Sigmoid colon (tissue), 6 donors: ENCODE measurements at regions not wholly inside any gene's neighbourhood (a gene's known extent, or its start where the extent isn't known, plus 50 kb on each side); places are given as distances from the start of the nearest gene placed in this dataset.

Source experiments
- DNase-seq: peaks from one replicate; pipeline ENCODE4 v3.0.0-alpha.2; 2019
- H3K27ac ChIP-seq, 4 donors: fragments of 200-600 bp; sonication (generic); one replicate each; pipeline ENCODE4 v1.5.1; 2016 to 2019; ENCODE audit warnings: mild to moderate bottlenecking in 1 of 4
- H3K27me3 ChIP-seq, 3 donors: fragments of 200-600 bp; sonication (generic); one replicate each; pipeline ENCODE4 v1.5.1; 2019; ENCODE audit warnings: mild to moderate bottlenecking in 1 of 3
- H3K36me3 ChIP-seq, 4 donors: fragments of 200-600 bp; sonication (generic); one replicate each; pipeline ENCODE4 v1.5.1; 2016 to 2019
- H3K4me1 ChIP-seq, 4 donors: fragments of 200-600 bp; sonication (generic); one replicate each; pipeline ENCODE4 v1.5.1; 2017 to 2019
- H3K4me3 ChIP-seq, 4 donors: fragments of 200-600 bp; sonication (generic); one replicate each; pipeline ENCODE4 v1.5.1; 2017 to 2019; ENCODE audit warnings: mild to moderate bottlenecking in 2 of 4, moderate library complexity in 1 of 4
- H3K9me3 ChIP-seq, 4 donors: fragments of 200-600 bp in 3 of 4; sonication (generic) in 3 of 4; one replicate each; pipeline versions ENCODE4 v1.5.1 to v1.6.1; 2013 to 2019
- CTCF ChIP-seq, 4 experiments: fragments of 450-650 bp in 3 of 4; fragments of 200-600 bp in 1 of 4; IDR thresholded peaks; one replicate each; pipeline ENCODE4 v1.5.1; 2016 to 2019; ENCODE audit warnings: antibody characterized with exemption in 4 of 4, mild to moderate bottlenecking in 3 of 4, moderate library complexity in 2 of 4
- EP300 ChIP-seq, 4 donors: sonication (generic); formaldehyde crosslinking; IDR thresholded peaks; one replicate each; pipeline ENCODE4 v1.6.1; 2017; ENCODE audit warnings: antibody characterized with exemption in 4 of 4
- POLR2A ChIP-seq, 2 donors: fragments of 450-650 bp; IDR thresholded peaks; one replicate each; pipeline ENCODE4 v1.6.1; 2016; ENCODE audit warnings: antibody characterized with exemption in 2 of 2, mild to moderate bottlenecking in 2 of 2, moderate library complexity in 2 of 2
- POLR2AphosphoS5 ChIP-seq, 4 donors: sonication (generic); formaldehyde crosslinking; IDR thresholded peaks; one replicate each; pipeline ENCODE4 v1.6.1; 2017; ENCODE audit warnings: antibody characterized with exemption in 4 of 4
- WGBS, 2 donors: extraction: QIAGEN DNeasy Blood & Tissue Kit; methylation state at CpG; one replicate each; pipeline ENCODE4 v1.1.7; 2013; 5-methylcytosine and 5-hydroxymethylcytosine counted together
- intact Hi-C: fragments of 100-400 bp; cut with DNase I; formaldehyde crosslinking; loops from one replicate; pipeline ENCODE4 v1.15.1; 2023
- donor health status: healthy with polysubstance abuse.
- donor health status: healthy.

- H3K9me3 ChIP-seq: no peaks in the 10 kb centered on the region
- H3K27ac ChIP-seq: no peak overlapping the region
- H3K27me3 ChIP-seq: peaks cover 0 to 18% (median 0%) of the 10 kb centered on the region in 3 donors
- DNase-seq: peak; percentile 39
- no peaks in the 10 kb centered on the region for H3K4me1 ChIP-seq
- H3K4me3 ChIP-seq: no peak overlapping the region
- intact Hi-C loops: no loop called here
- WGBS, 2 donors: 49 to 66% methylated on average over 12 of the region's 12 CpGs
- no peak for TF ChIP-seq POLR2AphosphoS5 (IDR thresholded peaks at IDR 0.05)
- no peak for TF ChIP-seq CTCF (IDR thresholded peaks at IDR 0.05)
- no peak for TF ChIP-seq EP300 (IDR thresholded peaks at IDR 0.05)
- TF ChIP-seq POLR2A (IDR thresholded peaks at IDR 0.05): no peak
- H3K36me3 ChIP-seq: no peaks in the 10 kb centered on the region
These were observed 199.3 kb downstream of the C16orf95 start for GRCh38 chr16:87117936-87118335.

- intact Hi-C loops: no loop called here
- H3K4me3 ChIP-seq: no peak overlapping the region
- DNase-seq: no peak
- H3K36me3 ChIP-seq: no peaks in the 10 kb centered on the region
- H3K27me3 ChIP-seq: peaks cover 0 to 16% (median 0%) of the 10 kb centered on the region in 3 donors
- 58 to 80% methylated on average over 2 of the region's 2 CpGs for WGBS, 2 donors
- H3K9me3 ChIP-seq: peaks cover 0 to 4% (median 1%) of the 10 kb centered on the region in 4 donors
- no peaks in the 10 kb centered on the region for H3K4me1 ChIP-seq
- H3K27ac ChIP-seq: no peak overlapping the region
- TF ChIP-seq POLR2A (IDR thresholded peaks at IDR 0.05) (no peak), CTCF (IDR thresholded peaks at IDR 0.05) (no peak), EP300 (IDR thresholded peaks at IDR 0.05) (no peak), POLR2AphosphoS5 (IDR thresholded peaks at IDR 0.05) (no peak)
These were observed 198.0 kb downstream of the C16orf95 start for GRCh38 chr16:87119168-87119567.

GRCh38 chr16:87119748-87120147, 197.4 kb downstream of the C16orf95 start:
- no peak overlapping the region for H3K4me3 ChIP-seq
- H3K4me1 ChIP-seq: no peaks in the 10 kb centered on the region
- no peaks in the 10 kb centered on the region for H3K36me3 ChIP-seq
- peak; percentile 12 for DNase-seq
- H3K9me3 ChIP-seq: peaks cover 0 to 4% (median 1%) of the 10 kb centered on the region in 4 donors
- H3K27me3 ChIP-seq: peaks cover 0 to 16% (median 0%) of the 10 kb centered on the region in 3 donors
- TF ChIP-seq EP300 (IDR thresholded peaks at IDR 0.05) (no peak), POLR2AphosphoS5 (IDR thresholded peaks at IDR 0.05) (no peak), CTCF (IDR thresholded peaks at IDR 0.05) (no peak), POLR2A (IDR thresholded peaks at IDR 0.05) (no peak)
- WGBS, 2 donors: 84 to 89% methylated on average over 9 of the region's 9 CpGs
- no peak overlapping the region for H3K27ac ChIP-seq
- intact Hi-C loops: no loop called here

- Histone ChIP-seq H3K4me1 (no peaks in the 10 kb centered on the region), H3K4me3 (no peak overlapping the region), H3K27ac (no peak overlapping the region), H3K36me3 (no peaks in the 10 kb centered on the region), H3K27me3 (peaks cover 0 to 21% (median 0%) of the 10 kb centered on the region in 3 donors), H3K9me3 (peaks cover 0 to 4% (median 1%) of the 10 kb centered on the region in 4 donors)
- intact Hi-C loops: no loop called here
- peak; percentile 33 for DNase-seq
- TF ChIP-seq POLR2AphosphoS5 (IDR thresholded peaks at IDR 0.05): no peak
- TF ChIP-seq POLR2A (IDR thresholded peaks at IDR 0.05): no peak
- no peak for TF ChIP-seq CTCF (IDR thresholded peaks at IDR 0.05)
- no peak for TF ChIP-seq EP300 (IDR thresholded peaks at IDR 0.05)
- WGBS, 2 donors: 48 to 73% methylated on average over 4 of the region's 4 CpGs
These were observed 195.4 kb downstream of the C16orf95 start for GRCh38 chr16:87121816-87122215.
